RWPE1 (cell line): ENCODE measurements at regions not wholly inside any gene's neighbourhood (a gene's known extent, or its start where the extent isn't known, plus 50 kb on each side); places are given as distances from the start of the nearest gene placed in this dataset.

Source experiments
- CTCF ChIA-PET: fragments of 350-600 bp; sonication (Branson Sonifier 250); formaldehyde crosslinking; extraction: SDS; loops from one replicate; lab custom pipeline; 2021; lab: Yijun Ruan, JAX
- POLR2A ChIA-PET: fragments of 400-600 bp; formaldehyde crosslinking; extraction: SDS; loops from one replicate; lab custom pipeline; 2020; ENCODE audit warnings: antibody characterized with exemption; ENCODE audit not compliant: low non-redundant PET; lab: Yijun Ruan, JAX
- DNase-seq: peaks from one replicate; pipeline ENCODE4 v3.0.0; 2012; ENCODE audit warnings: low spot score
- H3K27ac ChIP-seq: fragments of 450-650 bp; 2 replicates; pipeline ENCODE4 v1.5.1; 2017
- CTCF ChIP-seq: fragments of 450-650 bp; conservative IDR thresholded peaks from 2 replicates; pipeline ENCODE4 v1.5.1; 2017; ENCODE audit warnings: low read depth, mild to moderate bottlenecking

- no peak overlapping the region for H3K27ac ChIP-seq
- ChIA-PET CTCF (no interaction called here), POLR2A (no interaction called here)
- no peak for TF ChIP-seq CTCF
- peak; percentile 22 for DNase-seq
Observed at GRCh38 chr9:118961857-118962256, 407.4 kb downstream of the BRINP1 start.

GRCh38 chr9:118962426-118962825 is 406.8 kb downstream of the BRINP1 start:
- DNase-seq: no peak
- no peak overlapping the region for H3K27ac ChIP-seq
- CTCF ChIA-PET: no interaction called here
- POLR2A ChIA-PET: no interaction called here
- TF ChIP-seq CTCF: no peak

- no peak for DNase-seq
- ChIA-PET CTCF (no interaction called here), POLR2A (no interaction called here)
- no peak for TF ChIP-seq CTCF
- H3K27ac ChIP-seq: no peak overlapping the region
Observed at GRCh38 chr9:118963674-118964073, 405.6 kb downstream of the BRINP1 start.

- H3K27ac ChIP-seq: no peak overlapping the region
- ChIA-PET CTCF (interaction anchor here (0.7 kb wide), 2 partner anchors 496 to 1667 kb away, joined by 3 read pairs; no protein-coding TSS in a partner anchor), POLR2A (no interaction called here)
- no peak for DNase-seq
- TF ChIP-seq CTCF: no peak
Observed at GRCh38 chr9:118967901-118968300, 401.3 kb downstream of the BRINP1 start.

- no peak overlapping the region for H3K27ac ChIP-seq
- no peak for TF ChIP-seq CTCF
- DNase-seq: no peak
- ChIA-PET CTCF (interaction anchor here (0.8 kb wide), 1 partner anchor 501 kb away, joined by 3 read pairs; no protein-coding TSS in a partner anchor), POLR2A (no interaction called here)
Observed at GRCh38 chr9:118975736-118976135, 393.5 kb downstream of the BRINP1 start.

GRCh38 chr9:118976160-118976559 is 393.1 kb downstream of the BRINP1 start:
- CTCF ChIA-PET: interaction anchor here (0.8 kb wide), 1 partner anchor 502 kb away, joined by 3 read pairs; no protein-coding TSS in a partner anchor
- H3K27ac ChIP-seq: no peak overlapping the region
- TF ChIP-seq CTCF: no peak
- POLR2A ChIA-PET: no interaction called here
- DNase-seq: no peak
